GM23338 (cell line): ENCODE measurements at regions not wholly inside any gene's neighbourhood (a gene's known extent, or its start where the extent isn't known, plus 50 kb on each side); places are given as distances from the start of the nearest gene placed in this dataset.

Experiments
- ATAC-seq: fragments of 200-7000 bp; cut with Tn5 transposase; 3 replicates; pipeline ENCODE4 v1.9.1; 2020
- DNase-seq: peaks from one replicate; pipeline ENCODE4 v3.0.0-alpha.2; 2015; ENCODE audit warnings: low spot score
- H2AFZ ChIP-seq: fragments of 200-600 bp; sonication (generic); 2 replicates; pipeline ENCODE4 v1.8.0; 2016; ENCODE audit warnings: antibody characterized with exemption, mild to moderate bottlenecking, moderate library complexity
- H3F3A ChIP-seq: fragments of 200-600 bp; sonication (generic); replicated peaks from 2 replicates; pipeline ENCODE4 v1.8.0; 2017; ENCODE audit warnings: antibody characterized with exemption, mixed run types, low read depth
- H3K27ac ChIP-seq: fragments of 200-600 bp; sonication (generic); 2 replicates; pipeline ENCODE4 v1.6.1; 2016; ENCODE audit warnings: low read depth
- H3K27me3 ChIP-seq: fragments of 200-600 bp; sonication (generic); 2 replicates; pipeline ENCODE4 v1.8.0; 2016; ENCODE audit warnings: mild to moderate bottlenecking, mixed run types, moderate library complexity; ENCODE audit not compliant: insufficient read depth
- H3K36me3 ChIP-seq: fragments of 200-600 bp; sonication (generic); 2 replicates; pipeline ENCODE4 v1.8.0; 2016; ENCODE audit warnings: mild to moderate bottlenecking; ENCODE audit not compliant: insufficient read depth
- H3K4me1 ChIP-seq: fragments of 200-600 bp; sonication (generic); 2 replicates; pipeline ENCODE4 v1.8.0; 2016; ENCODE audit warnings: mild to moderate bottlenecking, moderate library complexity; ENCODE audit not compliant: insufficient read depth
- H3K4me2 ChIP-seq: fragments of 200-600 bp; sonication (generic); 2 replicates; pipeline ENCODE4 v1.7.1; 2017; ENCODE audit warnings: mixed run types
- H3K4me3 ChIP-seq: fragments of 200-600 bp; sonication (generic); 2 replicates; pipeline ENCODE4 v1.6.1; 2016; ENCODE audit warnings: mixed run types
- H3K79me2 ChIP-seq: fragments of 200-600 bp; sonication (generic); replicated peaks from 2 replicates; pipeline ENCODE4 v1.8.0; 2017; ENCODE audit warnings: mild to moderate bottlenecking; ENCODE audit not compliant: insufficient read depth
- H3K9me2 ChIP-seq: fragments of 200-600 bp; sonication (generic); 2 replicates; pipeline ENCODE4 v1.8.0; 2017; ENCODE audit not compliant: insufficient read depth
- H4K20me1 ChIP-seq: fragments of 200-600 bp; sonication (generic); replicated peaks from 2 replicates; pipeline ENCODE4 v1.8.0; 2017; ENCODE audit warnings: mild to moderate bottlenecking; ENCODE audit not compliant: insufficient read depth
- H3K27ac Mint-ChIP-seq: 2 replicates; pipeline ENCODE4 v1.8.0; 2020; ENCODE audit warnings: inconsistent platforms, mild to moderate bottlenecking, moderate library complexity, mixed read lengths
- H3K27me3 Mint-ChIP-seq: 3 replicates; pipeline ENCODE4 v1.8.0; 2022; ENCODE audit warnings: low read depth, mild to moderate bottlenecking, moderate library complexity, mixed read lengths, inconsistent platforms; ENCODE audit not compliant: insufficient read depth, poor library complexity
- H3K36me3 Mint-ChIP-seq: 3 replicates; pipeline ENCODE4 v1.8.0; 2021; ENCODE audit warnings: low read depth, mild to moderate bottlenecking, inconsistent platforms, moderate library complexity, mixed read lengths
- H3K4me1 Mint-ChIP-seq: 3 replicates; pipeline ENCODE4 v1.8.0; 2020; ENCODE audit warnings: mild to moderate bottlenecking, inconsistent platforms, mixed read lengths
- H3K4me3 Mint-ChIP-seq: 3 replicates; pipeline ENCODE4 v1.8.0; 2021; ENCODE audit warnings: moderate library complexity, mild to moderate bottlenecking, inconsistent platforms, mixed read lengths
- H3K9me3 Mint-ChIP-seq: 3 replicates; pipeline ENCODE4 v1.8.0; 2020; ENCODE audit warnings: moderate library complexity, mild to moderate bottlenecking, inconsistent platforms, mixed read lengths
- CREB1 ChIP-seq: fragments of 250-450 bp; sonication (Bioruptor Pico); IDR thresholded peaks from 2 replicates; pipeline ENCODE4 v1.5.0; 2020; ENCODE audit warnings: low read depth, mild to moderate bottlenecking, moderate library complexity
- CTCF ChIP-seq, 2 experiments: fragments of 200-600 bp in 1 of 2; sonication (generic) in 1 of 2; conservative IDR thresholded peaks; 2 replicates each; pipeline versions ENCODE4 v1.5.1 to v1.6.1; 2016 to 2017; ENCODE audit warnings: antibody characterized with exemption in 2 of 2, low read depth in 2 of 2, mild to moderate bottlenecking in 2 of 2, moderate library complexity in 1 of 2
- ETS1 ChIP-seq: IDR thresholded peaks from 2 replicates; pipeline ENCODE4 v1.6.1; 2016; ENCODE audit warnings: antibody characterized with exemption
- EZH2 ChIP-seq: fragments of 200-600 bp; sonication (generic); IDR thresholded peaks from one replicate; pipeline ENCODE4 v1.8.0; 2017; ENCODE audit warnings: antibody characterized with exemption, mild to moderate bottlenecking, low read depth; ENCODE audit not compliant: unreplicated experiment
- EZH2phosphoT487 ChIP-seq: fragments of 200-600 bp; sonication (generic); IDR thresholded peaks from one replicate; pipeline ENCODE4 v1.8.1; 2018; ENCODE audit warnings: antibody characterized with exemption; ENCODE audit not compliant: unreplicated experiment
- JUNB ChIP-seq: IDR thresholded peaks from one replicate; pipeline ENCODE4 v1.6.1; 2016; ENCODE audit warnings: antibody characterized with exemption; ENCODE audit not compliant: unreplicated experiment
- NANOG ChIP-seq: IDR thresholded peaks from 2 replicates; pipeline ENCODE4 v1.6.1; 2016; ENCODE audit warnings: antibody characterized with exemption, borderline replicate concordance
- POLR2AphosphoS5 ChIP-seq: IDR thresholded peaks from 2 replicates; pipeline ENCODE4 v1.6.1; 2016; ENCODE audit warnings: antibody characterized with exemption, low read depth
- STAT1 ChIP-seq: IDR thresholded peaks from one replicate; pipeline ENCODE4 v1.6.1; 2016; ENCODE audit warnings: antibody characterized with exemption; ENCODE audit not compliant: unreplicated experiment
- ZNF114 ChIP-seq: fragments of 250-450 bp; sonication (Bioruptor Pico); IDR thresholded peaks from 2 replicates; pipeline ENCODE4 v1.5.0; 2020; ENCODE audit warnings: mild to moderate bottlenecking, moderate library complexity
- ZNF331 ChIP-seq: fragments of 250-450 bp; sonication (Bioruptor Pico); IDR thresholded peaks from 2 replicates; pipeline ENCODE4 v1.5.0; 2020; ENCODE audit warnings: low read depth, mild to moderate bottlenecking, moderate library complexity
- TF ChIP-seq, protein P1 (sequence below): fragments of 250-450 bp; sonication (Bioruptor Pico); IDR thresholded peaks from 2 replicates; pipeline ENCODE4 v1.5.0; 2020; ENCODE audit warnings: mild to moderate bottlenecking, moderate library complexity
- TF ChIP-seq, protein P2 (sequence below): IDR thresholded peaks from one replicate; pipeline ENCODE4 v1.6.1; 2018; ENCODE audit warnings: antibody characterized with exemption; ENCODE audit not compliant: unreplicated experiment

GRCh38 chr12:74980510-74980909, 229.1 kb downstream of the KCNC2 start:
- Mint-ChIP-seq H3K27me3 (no peaks in the 10 kb centered on the region), H3K36me3 (no peaks in the 10 kb centered on the region), H3K27ac (no peak overlapping the region), H3K4me3 (no peak overlapping the region), H3K9me3 (no peaks in the 10 kb centered on the region), H3K4me1 (no peaks in the 10 kb centered on the region)
- no peaks in the 10 kb centered on the region for H3K4me1 ChIP-seq
- H3K27me3 ChIP-seq, result no peaks in the 10 kb centered on the region
- no peak overlapping the region for H3K4me3 ChIP-seq
- H3F3A ChIP-seq, result no peaks in the 10 kb centered on the region
- no peaks in the 10 kb centered on the region for H3K36me3 ChIP-seq
- no peaks in the 10 kb centered on the region for H4K20me1 ChIP-seq
- no peaks in the 10 kb centered on the region for H3K79me2 ChIP-seq
- no peaks in the 10 kb centered on the region for H3K9me2 ChIP-seq
- TF ChIP-seq STAT1 (no peak), CREB1 (no peak), NANOG (no peak), CTCF (conservative IDR thresholded peaks at IDR 0.05; ENCODE audit: low read depth in 2 of 2) (no peak), POLR2AphosphoS5 (no peak), JUNB (no peak), EZH2 (no peak), EZH2phosphoT487 (no peak), ZNF331 (CRISPR knock-in tag) (no peak), ZNF114 (CRISPR knock-in tag) (no peak), ETS1 (no peak)
- TF ChIP-seq, protein P1, sequence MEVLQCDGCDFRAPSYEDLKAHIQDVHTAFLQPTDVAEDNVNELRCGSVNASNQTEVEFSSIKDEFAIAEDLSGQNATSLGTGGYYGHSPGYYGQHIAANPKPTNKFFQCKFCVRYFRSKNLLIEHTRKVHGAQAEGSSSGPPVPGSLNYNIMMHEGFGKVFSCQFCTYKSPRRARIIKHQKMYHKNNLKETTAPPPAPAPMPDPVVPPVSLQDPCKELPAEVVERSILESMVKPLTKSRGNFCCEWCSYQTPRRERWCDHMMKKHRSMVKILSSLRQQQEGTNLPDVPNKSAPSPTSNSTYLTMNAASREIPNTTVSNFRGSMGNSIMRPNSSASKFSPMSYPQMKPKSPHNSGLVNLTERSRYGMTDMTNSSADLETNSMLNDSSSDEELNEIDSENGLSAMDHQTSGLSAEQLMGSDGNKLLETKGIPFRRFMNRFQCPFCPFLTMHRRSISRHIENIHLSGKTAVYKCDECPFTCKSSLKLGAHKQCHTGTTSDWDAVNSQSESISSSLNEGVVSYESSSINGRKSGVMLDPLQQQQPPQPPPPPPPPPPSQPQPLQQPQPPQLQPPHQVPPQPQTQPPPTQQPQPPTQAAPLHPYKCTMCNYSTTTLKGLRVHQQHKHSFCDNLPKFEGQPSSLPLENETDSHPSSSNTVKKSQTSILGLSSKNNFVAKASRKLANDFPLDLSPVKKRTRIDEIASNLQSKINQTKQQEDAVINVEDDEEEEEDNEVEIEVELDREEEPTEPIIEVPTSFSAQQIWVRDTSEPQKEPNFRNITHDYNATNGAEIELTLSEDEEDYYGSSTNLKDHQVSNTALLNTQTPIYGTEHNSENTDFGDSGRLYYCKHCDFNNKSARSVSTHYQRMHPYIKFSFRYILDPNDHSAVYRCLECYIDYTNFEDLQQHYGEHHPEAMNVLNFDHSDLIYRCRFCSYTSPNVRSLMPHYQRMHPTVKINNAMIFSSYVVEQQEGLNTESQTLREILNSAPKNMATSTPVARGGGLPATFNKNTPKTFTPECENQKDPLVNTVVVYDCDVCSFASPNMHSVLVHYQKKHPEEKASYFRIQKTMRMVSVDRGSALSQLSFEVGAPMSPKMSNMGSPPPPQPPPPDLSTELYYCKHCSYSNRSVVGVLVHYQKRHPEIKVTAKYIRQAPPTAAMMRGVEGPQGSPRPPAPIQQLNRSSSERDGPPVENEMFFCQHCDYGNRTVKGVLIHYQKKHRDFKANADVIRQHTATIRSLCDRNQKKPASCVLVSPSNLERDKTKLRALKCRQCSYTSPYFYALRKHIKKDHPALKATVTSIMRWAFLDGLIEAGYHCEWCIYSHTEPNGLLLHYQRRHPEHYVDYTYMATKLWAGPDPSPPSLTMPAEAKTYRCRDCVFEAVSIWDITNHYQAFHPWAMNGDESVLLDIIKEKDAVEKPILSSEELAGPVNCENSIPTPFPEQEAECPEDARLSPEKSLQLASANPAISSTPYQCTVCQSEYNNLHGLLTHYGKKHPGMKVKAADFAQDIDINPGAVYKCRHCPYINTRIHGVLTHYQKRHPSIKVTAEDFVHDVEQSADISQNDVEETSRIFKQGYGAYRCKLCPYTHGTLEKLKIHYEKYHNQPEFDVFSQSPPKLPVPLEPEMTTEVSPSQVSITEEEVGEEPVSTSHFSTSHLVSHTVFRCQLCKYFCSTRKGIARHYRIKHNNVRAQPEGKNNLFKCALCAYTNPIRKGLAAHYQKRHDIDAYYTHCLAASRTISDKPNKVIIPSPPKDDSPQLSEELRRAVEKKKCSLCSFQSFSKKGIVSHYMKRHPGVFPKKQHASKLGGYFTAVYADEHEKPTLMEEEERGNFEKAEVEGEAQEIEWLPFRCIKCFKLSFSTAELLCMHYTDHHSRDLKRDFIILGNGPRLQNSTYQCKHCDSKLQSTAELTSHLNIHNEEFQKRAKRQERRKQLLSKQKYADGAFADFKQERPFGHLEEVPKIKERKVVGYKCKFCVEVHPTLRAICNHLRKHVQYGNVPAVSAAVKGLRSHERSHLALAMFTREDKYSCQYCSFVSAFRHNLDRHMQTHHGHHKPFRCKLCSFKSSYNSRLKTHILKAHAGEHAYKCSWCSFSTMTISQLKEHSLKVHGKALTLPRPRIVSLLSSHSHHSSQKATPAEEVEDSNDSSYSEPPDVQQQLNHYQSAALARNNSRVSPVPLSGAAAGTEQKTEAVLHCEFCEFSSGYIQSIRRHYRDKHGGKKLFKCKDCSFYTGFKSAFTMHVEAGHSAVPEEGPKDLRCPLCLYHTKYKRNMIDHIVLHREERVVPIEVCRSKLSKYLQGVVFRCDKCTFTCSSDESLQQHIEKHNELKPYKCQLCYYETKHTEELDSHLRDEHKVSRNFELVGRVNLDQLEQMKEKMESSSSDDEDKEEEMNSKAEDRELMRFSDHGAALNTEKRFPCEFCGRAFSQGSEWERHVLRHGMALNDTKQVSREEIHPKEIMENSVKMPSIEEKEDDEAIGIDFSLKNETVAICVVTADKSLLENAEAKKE, result no peak
- TF ChIP-seq, protein P2, sequence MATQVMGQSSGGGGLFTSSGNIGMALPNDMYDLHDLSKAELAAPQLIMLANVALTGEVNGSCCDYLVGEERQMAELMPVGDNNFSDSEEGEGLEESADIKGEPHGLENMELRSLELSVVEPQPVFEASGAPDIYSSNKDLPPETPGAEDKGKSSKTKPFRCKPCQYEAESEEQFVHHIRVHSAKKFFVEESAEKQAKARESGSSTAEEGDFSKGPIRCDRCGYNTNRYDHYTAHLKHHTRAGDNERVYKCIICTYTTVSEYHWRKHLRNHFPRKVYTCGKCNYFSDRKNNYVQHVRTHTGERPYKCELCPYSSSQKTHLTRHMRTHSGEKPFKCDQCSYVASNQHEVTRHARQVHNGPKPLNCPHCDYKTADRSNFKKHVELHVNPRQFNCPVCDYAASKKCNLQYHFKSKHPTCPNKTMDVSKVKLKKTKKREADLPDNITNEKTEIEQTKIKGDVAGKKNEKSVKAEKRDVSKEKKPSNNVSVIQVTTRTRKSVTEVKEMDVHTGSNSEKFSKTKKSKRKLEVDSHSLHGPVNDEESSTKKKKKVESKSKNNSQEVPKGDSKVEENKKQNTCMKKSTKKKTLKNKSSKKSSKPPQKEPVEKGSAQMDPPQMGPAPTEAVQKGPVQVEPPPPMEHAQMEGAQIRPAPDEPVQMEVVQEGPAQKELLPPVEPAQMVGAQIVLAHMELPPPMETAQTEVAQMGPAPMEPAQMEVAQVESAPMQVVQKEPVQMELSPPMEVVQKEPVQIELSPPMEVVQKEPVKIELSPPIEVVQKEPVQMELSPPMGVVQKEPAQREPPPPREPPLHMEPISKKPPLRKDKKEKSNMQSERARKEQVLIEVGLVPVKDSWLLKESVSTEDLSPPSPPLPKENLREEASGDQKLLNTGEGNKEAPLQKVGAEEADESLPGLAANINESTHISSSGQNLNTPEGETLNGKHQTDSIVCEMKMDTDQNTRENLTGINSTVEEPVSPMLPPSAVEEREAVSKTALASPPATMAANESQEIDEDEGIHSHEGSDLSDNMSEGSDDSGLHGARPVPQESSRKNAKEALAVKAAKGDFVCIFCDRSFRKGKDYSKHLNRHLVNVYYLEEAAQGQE, result no peak
- ATAC-seq, result no peak
- no peak for DNase-seq
- H2AFZ ChIP-seq, result no peak overlapping the region
- H3K27ac ChIP-seq, result no peak overlapping the region
- H3K4me2 ChIP-seq, result no peak overlapping the region
